NCI-H2029 (cell line): ENCODE measurements at regions not wholly inside any gene's neighbourhood (a gene's known extent, or its start where the extent isn't known, plus 50 kb on each side); places are given as distances from the start of the nearest gene placed in this dataset.
"Not testable (repeated sequence)": the region's sequence is repeated elsewhere in the genome, so short reads cannot be mapped to it uniquely, and the experiment has no call there.

Source experiments
- DNase-seq: peaks from one replicate; lab custom pipeline; 2025; lab: John Stamatoyannopoulos, UW

DNA sequence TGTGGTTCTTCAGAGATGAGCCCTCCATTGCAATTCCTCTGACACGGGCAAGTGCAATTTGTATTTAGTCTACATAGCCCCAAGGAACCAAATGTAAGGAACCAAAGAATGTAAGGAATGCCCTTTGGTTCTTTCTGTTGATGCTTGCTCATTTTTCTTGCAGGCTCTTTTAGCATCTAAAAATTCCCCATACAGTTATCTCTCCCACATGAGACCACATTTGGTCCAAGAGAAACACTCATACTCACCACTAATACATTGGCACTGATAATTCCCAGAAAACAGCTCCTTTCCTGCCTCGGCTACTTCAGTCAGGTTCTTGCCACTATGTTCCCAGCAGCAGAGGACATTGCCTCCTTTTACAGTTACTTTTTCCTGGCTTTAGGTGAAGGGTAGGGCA is 332.6 kb downstream of the AEBP2 start:
- no peak for DNase-seq

DNA sequence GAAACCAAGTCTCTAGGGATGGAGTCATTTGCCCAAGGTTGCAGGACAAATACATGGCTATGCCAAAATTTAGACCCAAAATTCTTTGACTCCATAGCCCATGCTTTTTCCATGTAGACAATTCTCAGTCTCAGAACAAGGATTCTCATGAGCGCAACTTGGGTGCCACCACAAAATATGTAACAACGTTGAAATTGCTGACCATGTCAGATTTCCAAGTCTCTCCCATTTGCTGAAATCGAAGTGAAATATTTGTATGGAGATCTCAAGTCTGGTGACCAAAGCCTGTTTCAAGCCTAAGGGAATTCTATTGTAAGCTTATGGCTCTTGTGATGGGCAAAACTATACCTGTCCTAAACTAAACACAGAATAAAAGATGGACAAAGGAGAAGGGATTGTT is 333.5 kb downstream of the AEBP2 start:
- DNase-seq: no peak

DNA sequence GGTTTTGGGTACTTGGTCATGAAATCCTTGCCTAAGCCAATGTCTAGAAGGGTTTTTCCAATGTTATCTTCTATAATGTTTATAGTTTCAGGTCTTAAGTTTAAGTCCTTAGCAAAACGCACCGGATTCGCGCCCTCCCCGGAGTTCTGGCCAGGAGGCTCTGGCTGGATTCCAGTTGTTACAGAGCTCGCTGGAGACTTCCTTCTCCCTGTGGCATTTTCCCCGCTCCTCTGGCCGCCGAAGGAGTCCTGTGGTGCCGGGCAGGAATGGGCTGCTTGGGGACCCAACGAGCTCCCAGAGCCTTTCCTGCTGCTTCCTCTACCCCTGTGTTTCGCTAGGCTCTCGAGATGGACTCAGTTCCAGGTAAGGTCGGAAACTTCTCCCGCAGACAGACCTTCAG is 335.9 kb downstream of the AEBP2 start:
- peak; percentile 2 for DNase-seq

DNA sequence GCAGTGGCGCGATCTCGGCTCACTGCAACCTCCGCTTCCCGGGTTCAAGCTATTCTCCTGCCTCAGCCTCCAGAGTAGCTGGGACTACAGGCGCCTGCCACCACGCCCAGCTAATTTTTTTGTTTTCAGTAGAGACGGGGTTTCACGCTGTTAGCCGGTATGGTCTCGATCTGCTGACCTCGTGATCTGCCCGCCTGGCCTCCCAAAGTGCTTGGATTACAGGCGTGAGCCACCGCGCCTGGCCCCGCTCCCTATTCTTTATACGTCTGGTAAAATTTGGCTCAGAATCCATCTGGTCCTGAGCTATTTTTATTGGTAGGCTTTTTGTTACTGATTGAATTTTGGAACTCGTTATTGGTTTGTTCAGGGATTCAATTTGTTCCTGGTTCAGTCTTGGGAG is 336.7 kb downstream of the AEBP2 start:
- not testable (repeated sequence) for DNase-seq

DNA sequence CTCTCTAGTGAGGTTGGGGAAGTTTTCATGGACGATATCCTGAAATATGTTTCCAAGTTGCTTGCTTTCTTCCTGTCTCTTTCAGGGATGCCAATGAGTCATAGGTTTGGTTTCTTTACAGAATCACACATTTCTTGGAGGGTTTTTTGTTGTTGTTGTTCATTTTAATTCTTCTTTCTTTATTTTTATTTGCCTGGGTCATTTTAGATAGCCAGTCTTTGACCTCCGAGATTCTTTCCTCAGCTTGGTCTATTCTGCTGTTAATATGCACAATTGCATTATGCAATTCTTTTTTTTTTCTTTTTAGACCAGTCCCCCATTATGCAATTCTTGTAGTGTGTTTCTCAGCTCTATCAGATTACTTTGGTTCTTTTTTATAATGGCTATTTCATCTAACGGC is 338.9 kb downstream of the AEBP2 start:
- DNase-seq: no peak

DNA sequence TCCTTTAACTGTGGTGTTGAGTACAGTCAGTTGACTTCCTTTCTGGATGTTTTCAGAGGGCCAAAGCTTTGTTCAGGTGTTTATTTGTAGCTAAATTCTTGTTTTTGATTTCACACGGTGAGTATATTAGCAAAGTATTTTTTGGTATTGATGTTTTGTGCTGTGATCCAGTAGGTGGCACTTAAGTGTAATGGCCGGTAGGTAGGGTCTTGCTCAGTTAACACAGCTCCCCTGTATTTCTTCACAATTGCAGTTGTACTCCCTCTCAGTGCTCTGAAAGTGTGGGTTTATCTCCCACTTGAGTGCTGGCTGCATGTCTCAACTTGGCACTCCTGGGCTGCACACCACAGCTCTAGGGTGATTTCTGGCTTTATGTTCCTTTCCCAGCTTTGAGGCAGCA is 339.5 kb downstream of the AEBP2 start:
- no peak for DNase-seq

DNA sequence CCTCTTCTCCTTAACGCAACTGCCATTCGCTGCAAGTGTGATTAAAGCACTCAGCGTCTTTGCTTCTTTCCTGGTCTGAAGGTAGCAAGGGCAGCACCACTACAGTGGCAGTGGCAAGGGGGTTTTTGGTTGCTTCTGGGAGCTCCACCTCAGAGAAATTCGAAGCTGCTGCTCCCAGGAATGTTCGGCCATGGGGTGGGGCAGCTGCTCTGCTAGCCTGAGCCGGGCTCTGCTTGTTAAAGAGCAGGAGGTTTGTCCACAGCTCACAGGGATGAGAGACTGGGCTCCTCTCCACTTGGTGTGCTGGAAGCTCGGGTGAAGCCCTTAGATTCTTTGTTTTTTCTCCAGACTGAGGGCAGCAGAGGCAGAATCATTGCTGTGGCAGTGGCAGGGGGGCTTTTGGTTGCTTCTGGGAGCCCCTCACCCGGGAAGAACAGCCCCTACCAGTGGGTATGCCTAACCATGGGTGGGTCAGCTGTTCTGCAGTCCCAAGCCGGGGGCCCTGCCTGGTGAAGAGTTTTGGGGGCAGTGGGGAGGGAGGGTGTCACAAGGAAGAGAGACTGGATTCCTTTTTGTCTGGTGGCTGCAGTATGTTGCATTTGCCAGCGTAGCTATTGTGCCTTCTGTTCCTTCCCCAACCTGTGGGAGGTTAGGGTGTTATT is 340.2 kb downstream of the AEBP2 start:
- DNase-seq: no peak

DNA sequence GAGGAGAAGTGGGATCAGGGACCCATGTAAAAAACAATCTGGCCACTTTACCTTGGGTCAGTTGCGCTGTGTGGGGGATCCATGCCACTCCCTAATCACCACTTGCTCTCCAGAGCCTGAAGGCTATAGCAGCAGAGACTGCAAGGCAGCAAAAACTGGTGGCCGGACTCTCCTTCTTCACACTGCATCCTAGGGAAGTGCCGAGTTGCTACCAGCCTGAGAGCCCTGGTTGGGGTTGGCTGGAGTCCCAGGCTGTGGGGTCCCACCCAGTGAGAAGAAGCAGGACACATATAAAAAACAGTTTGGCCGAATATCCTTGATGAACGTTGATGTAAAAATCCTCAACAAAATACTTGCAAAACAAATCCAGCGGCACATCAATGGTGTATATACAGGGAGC is 341.2 kb downstream of the AEBP2 start:
- DNase-seq: no peak

DNA sequence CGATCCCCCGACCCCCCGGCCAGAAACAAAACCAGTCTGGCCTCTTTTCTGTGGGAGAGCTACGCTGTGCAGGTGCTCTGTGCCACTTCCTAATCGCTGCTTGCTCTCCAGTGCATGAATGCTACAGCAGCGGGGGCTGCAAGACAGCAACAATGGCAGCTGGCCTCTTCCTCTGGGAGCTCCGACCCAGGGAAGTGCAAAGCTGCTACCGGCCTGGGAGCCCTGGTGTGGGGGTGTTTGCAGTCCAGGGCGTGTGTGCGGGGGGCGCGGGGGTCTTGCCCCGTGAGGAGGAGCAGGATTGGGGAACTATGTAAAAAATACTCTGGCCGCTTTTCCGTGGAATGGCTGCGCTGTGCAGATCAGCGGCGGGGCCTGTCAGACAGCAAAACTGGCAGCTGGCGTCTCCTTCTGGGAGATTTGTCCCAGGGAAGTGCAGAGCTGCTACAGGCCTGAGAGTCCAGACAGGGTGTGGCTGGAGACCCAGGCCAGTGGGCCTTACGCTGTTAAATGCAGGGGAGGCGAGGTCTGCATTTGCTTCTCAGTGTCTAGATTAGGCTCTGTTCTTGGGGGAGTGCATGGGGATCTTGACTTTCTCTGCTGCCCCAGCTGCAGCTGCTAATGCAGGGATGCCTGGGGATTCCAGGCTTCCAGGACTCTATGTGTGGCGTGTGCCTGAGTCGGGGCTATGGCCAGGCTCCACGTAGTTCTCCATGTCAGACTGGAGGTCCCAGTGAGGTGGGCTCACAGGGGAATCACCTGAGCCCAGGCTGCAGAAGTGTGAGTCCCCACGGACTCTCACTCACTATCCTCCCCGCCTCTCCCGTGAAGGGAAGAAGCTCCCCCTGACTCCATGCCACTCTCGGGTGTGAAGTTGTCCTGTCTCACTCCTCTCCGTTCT is 344.5 kb downstream of the AEBP2 start:
- DNase-seq: no peak

DNA sequence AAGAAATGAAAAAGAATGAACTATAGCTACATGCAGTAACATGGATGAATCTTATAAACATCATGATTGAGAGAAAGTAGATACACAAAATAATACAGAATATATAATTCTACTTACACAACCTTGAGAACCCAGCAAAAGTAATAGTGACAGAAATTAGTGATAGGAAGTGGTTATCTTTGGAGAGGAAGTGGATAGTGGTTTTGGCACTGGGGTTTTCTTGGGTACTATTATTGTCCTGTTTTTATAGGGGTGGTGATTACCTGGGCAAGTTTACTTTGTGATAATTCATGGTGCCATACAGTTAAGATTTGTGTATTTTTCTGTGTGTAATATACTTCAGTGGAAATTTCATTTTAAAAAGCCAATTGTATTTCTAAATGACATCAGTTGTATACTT is 352.7 kb downstream of the AEBP2 start:
- DNase-seq: no peak

DNA sequence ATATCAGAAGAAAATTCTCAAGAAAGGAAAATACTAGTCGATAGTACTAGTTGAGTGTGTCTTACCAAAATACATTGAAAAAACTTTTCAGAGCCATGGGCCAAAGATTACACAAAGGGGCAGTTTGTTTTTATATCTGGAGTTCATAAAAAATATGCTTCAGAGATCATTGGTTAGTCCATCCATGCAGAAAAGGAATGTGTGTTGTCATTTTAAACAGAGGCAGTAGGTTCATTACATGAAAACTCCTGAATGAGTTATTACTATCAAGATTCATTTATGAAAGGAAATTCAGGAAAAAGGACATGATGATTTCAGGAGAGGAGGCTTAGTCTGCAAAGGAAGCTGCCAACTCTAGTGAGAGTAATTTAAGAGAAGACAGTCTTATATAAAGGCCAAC is 354.8 kb downstream of the AEBP2 start:
- DNase-seq: no peak

DNA sequence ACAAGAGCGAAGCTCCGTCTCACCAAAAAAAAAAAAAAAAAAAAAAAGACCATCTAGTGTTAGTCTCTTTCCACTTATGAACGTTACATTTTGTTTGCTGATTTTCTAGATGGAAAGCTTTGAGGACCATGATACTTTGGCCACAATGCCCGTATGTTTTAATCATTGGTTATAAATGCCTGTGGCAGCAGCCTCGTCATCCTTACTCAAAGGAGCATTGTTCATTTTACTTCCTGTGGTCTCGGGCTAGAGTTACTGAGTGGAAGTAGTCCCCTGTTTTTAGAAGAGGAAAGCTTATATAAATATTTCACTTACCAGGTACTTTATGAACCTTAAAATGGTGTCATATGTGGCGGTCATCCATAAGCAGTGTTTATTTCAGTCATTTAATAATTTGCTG is 359.9 kb downstream of the AEBP2 start:
- no peak for DNase-seq

DNA sequence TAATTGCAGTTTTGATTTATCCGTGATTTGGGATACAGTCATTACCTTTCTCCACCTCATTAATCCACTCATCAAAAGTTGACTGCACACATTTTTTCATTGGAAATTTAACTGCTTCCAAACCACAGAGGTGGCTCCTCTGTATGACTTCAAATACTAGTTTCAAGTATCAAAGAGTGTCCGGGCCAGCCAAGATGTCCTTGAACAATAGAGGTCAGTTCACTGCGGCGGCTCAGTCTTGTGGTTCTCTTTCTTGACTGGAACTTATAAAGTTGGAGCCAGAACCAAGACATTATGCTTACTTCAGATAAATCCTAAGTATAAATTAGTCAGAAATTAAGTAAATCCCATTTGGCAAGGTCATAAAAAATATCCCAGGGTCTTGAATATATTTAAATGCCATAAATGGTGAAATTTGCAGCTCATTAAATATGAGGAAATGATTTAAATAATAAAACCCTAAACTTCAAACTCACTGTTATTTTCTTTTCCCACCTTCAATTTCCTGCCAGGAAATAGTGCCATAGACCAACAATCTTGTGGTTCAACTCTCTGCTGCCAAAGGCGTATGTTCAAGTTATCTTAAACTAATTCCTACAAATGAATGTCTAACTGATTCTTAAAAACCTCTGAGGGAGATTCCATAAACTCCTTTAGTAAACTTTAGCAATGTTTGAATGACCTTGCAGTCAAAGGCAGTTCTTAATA is 360.8 kb downstream of the AEBP2 start:
- no peak for DNase-seq

DNA sequence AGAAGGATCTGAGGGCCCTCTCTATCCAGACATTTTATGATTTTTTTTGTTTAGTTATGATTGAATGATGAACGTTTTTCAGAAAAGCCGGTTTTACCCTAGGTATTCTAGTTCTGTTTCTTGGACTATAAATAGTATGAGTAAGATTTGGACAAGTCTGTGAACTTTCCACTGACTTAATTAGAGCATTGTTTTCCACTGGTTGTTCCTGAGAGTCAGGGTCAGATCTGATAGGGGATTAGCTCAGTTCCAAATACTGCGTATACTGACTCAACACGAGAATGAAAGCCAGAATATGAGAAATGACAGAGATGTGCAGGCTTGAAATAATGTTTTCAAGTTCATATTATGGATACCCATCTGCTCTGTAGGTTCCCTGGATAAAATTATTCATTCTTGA is 361.6 kb downstream of the AEBP2 start:
- DNase-seq: no peak

DNA sequence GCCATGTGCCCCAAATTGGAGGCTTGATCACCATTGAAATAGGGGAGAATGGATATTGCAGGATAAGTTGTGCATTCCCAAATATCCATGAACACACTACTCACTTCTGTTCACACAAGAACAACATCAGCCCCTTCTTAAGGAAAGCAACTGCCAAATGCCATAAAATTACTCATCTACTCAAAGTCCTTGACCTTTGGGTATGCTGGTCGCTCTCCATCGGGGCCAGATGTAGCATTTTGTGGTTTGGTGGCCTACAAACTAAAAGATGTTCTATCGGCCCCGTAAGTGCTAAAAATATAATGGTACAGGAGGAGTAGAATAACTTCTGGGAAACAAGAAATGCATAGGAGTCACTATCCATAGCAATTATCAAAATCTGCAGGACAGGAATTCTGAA is 362.6 kb downstream of the AEBP2 start:
- DNase-seq: no peak

DNA sequence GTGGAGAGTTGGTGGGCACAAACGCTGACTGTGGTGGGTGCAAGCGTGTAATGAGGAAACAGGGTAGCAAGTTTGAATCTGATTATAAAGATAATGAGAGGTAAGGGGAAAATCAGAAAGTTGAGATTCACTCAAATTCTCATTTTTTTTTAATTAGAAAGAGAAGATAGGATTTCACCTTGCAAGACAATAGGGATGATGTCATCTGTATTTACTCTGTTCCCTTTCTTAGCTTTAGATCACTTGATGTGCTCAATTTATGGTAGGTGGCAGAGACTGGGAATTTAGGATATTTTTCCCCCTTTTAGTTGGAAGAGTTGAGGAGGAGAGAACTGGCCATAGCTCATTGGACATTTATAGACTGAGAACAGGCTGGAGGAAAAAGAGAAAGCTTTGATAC is 363.6 kb downstream of the AEBP2 start:
- no peak for DNase-seq

DNA sequence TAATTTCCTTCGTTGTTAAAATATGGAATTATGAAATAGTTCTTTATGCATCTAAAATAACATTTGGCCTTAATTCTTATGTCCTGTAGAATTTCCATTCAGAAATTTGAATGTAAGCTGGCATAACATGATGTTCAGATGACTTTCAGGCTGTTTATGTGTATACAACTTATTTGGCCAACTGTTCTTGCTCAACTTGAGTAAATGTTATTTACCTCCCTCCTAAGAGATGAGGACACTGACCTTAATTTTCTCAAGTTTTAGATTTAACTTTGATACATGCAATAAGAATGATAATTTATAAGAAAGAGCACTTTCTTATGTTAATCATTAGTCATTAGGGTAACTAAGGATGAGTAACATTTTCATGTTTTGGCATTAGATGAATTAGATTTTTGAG is 365.4 kb downstream of the AEBP2 start:
- DNase-seq: no peak

DNA sequence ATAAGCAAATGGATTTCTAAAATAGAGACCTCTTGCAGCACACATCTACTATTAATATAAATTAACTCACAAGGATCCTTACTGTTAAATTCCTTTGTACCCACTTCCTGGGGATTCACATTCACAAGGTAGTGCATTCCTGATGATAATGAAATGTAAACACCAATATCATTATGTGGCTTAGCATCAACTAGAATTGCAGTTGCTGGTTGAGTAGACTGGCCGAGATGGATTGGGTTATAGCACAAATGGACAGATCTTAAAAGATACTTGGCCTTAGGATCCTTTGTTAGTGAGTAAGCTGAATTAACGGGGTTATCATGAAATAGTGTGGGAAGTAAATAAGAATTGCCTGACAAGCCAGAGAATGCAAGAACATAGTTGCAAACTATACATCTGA is 369.1 kb downstream of the AEBP2 start:
- no peak for DNase-seq

DNA sequence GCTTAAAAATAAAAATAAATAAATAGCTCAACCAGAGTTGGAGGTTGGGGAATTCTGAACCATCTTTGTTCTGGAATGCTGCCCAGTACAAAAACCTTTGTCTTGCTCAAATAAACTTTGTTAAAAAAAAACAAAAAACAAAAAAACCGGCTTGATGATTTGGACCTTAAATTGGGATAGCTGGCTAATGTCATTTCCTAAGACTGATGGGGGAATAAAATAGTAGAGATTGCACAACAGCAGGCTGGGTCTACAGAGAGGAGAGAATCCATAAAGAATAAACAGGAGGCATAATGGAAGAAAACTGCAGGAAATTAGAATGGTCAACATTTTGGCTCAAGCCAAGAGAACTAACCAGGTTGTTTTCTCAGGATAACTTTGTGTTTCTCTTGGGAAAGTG is 370.9 kb downstream of the AEBP2 start:
- no peak for DNase-seq

DNA sequence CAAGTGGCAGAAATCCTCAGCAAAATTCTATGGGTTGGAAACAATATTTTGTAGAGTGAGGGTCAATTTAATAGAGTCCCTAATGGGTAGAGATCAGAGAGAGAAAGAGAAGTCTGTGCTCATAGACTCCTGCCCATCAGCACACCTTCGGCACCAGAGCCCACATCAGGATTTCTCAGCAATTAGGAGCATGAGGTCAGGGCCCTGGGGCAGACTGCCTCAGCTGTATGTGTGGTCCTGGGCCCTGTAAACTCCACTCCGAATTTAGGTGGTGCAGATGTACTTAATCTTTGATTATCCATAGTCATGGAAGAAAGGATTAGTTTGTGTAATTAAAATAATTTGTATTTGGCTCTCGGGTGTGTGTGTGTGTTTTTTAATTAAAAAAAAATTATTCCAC is 372.6 kb downstream of the AEBP2 start:
- no peak for DNase-seq

DNA sequence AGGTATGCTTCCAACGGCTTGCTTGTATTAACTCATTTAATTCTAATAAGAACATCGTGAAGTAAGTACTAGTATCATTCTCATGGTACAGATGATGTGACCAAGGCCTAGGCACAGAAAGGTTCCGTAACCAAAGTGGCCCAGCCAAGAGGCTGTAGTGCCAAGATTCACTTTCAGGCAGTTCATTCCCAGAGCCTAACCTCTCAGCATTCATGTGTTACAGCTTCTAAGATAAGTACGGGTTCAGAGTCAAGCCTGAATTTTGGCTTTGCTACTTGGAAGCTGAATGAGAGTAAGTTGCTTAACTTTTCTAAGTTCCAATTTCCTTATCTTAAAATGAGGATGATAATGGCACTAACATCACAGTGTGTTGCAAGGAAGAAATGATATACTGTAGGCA is 379.9 kb downstream of the AEBP2 start:
- DNase-seq: no peak

DNA sequence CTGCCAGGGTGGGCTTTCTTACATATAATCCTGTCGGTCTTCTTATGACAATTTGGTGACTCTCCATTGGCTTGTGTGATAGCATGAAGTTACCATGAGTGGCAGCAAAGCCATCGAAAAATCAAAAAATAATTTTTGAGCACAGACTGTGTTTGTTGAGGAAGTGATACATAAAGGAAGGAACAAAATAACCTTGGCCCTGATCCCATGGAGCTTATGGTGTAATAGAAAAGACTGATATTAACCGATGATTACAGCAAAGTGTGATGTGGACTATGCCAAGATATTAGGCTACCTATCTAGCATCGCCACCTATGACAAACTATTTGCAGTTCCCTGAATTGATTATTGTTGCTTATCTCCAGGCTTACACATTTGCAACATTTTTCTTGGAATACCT is 383.2 kb downstream of the AEBP2 start:
- no peak for DNase-seq

DNA sequence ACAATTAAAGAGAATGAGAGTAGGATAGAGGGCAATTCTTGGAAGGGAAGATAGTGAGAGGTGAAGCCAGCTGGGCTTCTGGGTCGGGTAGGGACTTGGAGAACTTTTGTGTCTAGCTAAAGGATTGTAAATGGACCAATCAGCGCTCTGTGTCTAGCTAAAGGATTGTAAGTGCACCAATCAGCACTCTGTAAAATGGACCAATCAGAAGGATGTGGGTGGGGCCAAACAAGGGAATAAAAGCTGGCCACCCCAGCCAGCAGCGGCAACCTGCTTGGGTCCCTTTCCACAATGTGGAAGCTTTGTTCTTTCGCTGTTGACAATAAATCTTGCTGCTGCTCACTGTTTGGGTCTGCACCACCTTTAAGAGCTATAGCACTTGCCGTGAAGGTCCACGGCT is 384.0 kb downstream of the AEBP2 start:
- DNase-seq: not testable (repeated sequence)
